HG03159 (cell line): ENCODE measurements at regions not wholly inside any gene's neighbourhood (a gene's known extent, or its start where the extent isn't known, plus 50 kb on each side); places are given as distances from the start of the nearest gene placed in this dataset.
"Not testable (repeated sequence)": the region's sequence is repeated elsewhere in the genome, so short reads cannot be mapped to it uniquely, and the experiment has no call there.

Source experiments
- ATAC-seq: cut with Tn5 transposase; IDR thresholded peaks from one replicate; pipeline ENCODE4 v1.9.1; 2021; ENCODE audit warnings: mild to moderate bottlenecking, moderate library complexity; ENCODE audit not compliant: unreplicated experiment

- ATAC-seq, result no peak
Observed at GRCh38 chr7:115297656-115298055, 375.8 kb downstream of the MDFIC start.

- no peak for ATAC-seq
Observed at GRCh38 chr7:115293628-115294240, 371.8 kb downstream of the MDFIC start.

- ATAC-seq, result no peak
Observed at GRCh38 chr7:115292381-115292780, 370.5 kb downstream of the MDFIC start.

GRCh38 chr7:115289971-115290370 lies 368.1 kb downstream of the MDFIC start:
- ATAC-seq, result no peak

- ATAC-seq, result no peak
Observed at GRCh38 chr7:115276791-115277190, 354.9 kb downstream of the MDFIC start.

- not testable (repeated sequence) for ATAC-seq
Observed at GRCh38 chr7:115273855-115274254, 352.0 kb downstream of the MDFIC start.

GRCh38 chr7:115273139-115273772 lies 351.4 kb downstream of the MDFIC start:
- no peak for ATAC-seq

- ATAC-seq, result no peak
Observed at GRCh38 chr7:115271332-115272235, 349.7 kb downstream of the MDFIC start.

GRCh38 chr7:115269486-115269885 lies 347.6 kb downstream of the MDFIC start:
- no peak for ATAC-seq

- no peak for ATAC-seq
Observed at GRCh38 chr7:115267503-115267902, 345.6 kb downstream of the MDFIC start.

- ATAC-seq, result no peak
Observed at GRCh38 chr7:115260381-115260780, 338.5 kb downstream of the MDFIC start.

- ATAC-seq, result no peak
Observed at GRCh38 chr7:115252461-115252860, 330.6 kb downstream of the MDFIC start.

GRCh38 chr7:115249080-115249479 lies 327.2 kb downstream of the MDFIC start:
- ATAC-seq, result no peak

- no peak for ATAC-seq
Observed at GRCh38 chr7:115241151-115241550, 319.3 kb downstream of the MDFIC start.

- ATAC-seq, result no peak
Observed at GRCh38 chr7:115240242-115240641, 318.3 kb downstream of the MDFIC start.

GRCh38 chr7:115235075-115235474 lies 313.2 kb downstream of the MDFIC start:
- ATAC-seq, result no peak

GRCh38 chr7:115233809-115234208 lies 311.9 kb downstream of the MDFIC start:
- ATAC-seq, result no peak

GRCh38 chr7:115232041-115232440 lies 310.1 kb downstream of the MDFIC start:
- ATAC-seq, result no peak

GRCh38 chr7:115230882-115231571 lies 309.1 kb downstream of the MDFIC start:
- ATAC-seq, result peak; percentile 73

- ATAC-seq, result no peak
Observed at GRCh38 chr7:115229401-115230105, 307.7 kb downstream of the MDFIC start.
